ENCODE measurements at regions not wholly inside any gene's neighbourhood (a gene's known extent, or its start where the extent isn't known, plus 50 kb on each side); places are given as distances from the start of the nearest gene placed in this dataset.

DNA sequence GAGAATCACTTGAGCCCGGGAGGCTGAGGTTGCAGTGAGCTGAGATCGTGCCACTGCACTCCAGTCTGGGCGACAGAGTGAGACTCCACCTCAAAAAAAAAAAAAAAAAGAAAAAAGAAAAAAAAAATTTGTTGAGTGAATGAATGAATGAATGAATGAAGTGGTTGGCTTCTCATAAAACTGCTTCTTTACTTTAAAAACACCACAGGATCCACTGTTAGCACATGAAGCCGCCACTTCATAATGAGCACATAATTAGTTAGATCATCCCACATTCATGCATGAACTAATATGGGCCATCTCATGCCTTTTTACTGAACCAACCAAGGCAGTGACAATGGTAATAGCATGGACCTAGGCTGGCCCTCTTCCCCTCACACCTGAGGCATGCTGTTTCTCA is 135.0 kb upstream of the XYLT1 start (continued):
- TF ChIP-seq ZMYM3 (CRISPR knock-in tag; IDR thresholded peaks at IDR 0.05): no peak
- TF ChIP-seq ZNF780A (CRISPR knock-in tag; IDR thresholded peaks at IDR 0.05): no peak
- no peak for TF ChIP-seq ZSCAN21 (CRISPR knock-in tag; IDR thresholded peaks at IDR 0.05; ENCODE audit: borderline replicate concordance)
- no peak for TF ChIP-seq ZSCAN31 (CRISPR knock-in tag; IDR thresholded peaks at IDR 0.05; ENCODE audit: low read depth)
- no peak for TF ChIP-seq ZSCAN29 (CRISPR knock-in tag; conservative IDR thresholded peaks at IDR 0.05)
- TF ChIP-seq, protein P1, sequence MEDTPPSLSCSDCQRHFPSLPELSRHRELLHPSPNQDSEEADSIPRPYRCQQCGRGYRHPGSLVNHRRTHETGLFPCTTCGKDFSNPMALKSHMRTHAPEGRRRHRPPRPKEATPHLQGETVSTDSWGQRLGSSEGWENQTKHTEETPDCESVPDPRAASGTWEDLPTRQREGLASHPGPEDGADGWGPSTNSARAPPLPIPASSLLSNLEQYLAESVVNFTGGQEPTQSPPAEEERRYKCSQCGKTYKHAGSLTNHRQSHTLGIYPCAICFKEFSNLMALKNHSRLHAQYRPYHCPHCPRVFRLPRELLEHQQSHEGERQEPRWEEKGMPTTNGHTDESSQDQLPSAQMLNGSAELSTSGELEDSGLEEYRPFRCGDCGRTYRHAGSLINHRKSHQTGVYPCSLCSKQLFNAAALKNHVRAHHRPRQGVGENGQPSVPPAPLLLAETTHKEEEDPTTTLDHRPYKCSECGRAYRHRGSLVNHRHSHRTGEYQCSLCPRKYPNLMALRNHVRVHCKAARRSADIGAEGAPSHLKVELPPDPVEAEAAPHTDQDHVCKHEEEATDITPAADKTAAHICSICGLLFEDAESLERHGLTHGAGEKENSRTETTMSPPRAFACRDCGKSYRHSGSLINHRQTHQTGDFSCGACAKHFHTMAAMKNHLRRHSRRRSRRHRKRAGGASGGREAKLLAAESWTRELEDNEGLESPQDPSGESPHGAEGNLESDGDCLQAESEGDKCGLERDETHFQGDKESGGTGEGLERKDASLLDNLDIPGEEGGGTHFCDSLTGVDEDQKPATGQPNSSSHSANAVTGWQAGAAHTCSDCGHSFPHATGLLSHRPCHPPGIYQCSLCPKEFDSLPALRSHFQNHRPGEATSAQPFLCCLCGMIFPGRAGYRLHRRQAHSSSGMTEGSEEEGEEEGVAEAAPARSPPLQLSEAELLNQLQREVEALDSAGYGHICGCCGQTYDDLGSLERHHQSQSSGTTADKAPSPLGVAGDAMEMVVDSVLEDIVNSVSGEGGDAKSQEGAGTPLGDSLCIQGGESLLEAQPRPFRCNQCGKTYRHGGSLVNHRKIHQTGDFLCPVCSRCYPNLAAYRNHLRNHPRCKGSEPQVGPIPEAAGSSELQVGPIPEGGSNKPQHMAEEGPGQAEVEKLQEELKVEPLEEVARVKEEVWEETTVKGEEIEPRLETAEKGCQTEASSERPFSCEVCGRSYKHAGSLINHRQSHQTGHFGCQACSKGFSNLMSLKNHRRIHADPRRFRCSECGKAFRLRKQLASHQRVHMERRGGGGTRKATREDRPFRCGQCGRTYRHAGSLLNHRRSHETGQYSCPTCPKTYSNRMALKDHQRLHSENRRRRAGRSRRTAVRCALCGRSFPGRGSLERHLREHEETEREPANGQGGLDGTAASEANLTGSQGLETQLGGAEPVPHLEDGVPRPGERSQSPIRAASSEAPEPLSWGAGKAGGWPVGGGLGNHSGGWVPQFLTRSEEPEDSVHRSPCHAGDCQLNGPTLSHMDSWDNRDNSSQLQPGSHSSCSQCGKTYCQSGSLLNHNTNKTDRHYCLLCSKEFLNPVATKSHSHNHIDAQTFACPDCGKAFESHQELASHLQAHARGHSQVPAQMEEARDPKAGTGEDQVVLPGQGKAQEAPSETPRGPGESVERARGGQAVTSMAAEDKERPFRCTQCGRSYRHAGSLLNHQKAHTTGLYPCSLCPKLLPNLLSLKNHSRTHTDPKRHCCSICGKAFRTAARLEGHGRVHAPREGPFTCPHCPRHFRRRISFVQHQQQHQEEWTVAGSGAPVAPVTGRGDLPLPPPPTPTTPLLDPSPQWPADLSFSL (CRISPR knock-in tag; IDR thresholded peaks at IDR 0.05): no peak

DNA sequence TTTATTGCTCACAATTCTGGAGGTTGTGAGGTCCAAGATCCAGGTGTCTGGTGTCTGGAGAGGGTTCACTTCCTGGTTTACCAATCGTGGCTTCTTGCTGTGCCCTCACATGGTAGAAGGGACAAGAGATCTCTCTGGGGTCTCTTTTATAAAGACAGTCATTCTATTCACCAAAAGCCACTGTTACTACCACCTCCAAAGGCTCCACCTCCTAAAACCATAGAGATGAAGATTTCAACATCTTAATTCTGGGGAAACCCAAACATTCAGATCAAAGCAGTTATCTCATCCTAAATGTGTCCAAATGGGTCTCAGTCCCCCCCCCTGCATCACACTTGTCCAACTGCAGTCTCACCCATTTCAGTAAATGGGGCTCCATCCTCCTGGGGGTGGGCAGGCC is 132.9 kb upstream of the XYLT1 start:
- FAIRE-seq: no peak
- WGBS (ENCODE audit: low lambda C conversion rate): 0% methylated on average over 1 of the region's 1 CpG
- H3K27me3 ChIP-seq (ENCODE audit: control insufficient read depth in 1 of 2, insufficient read depth in 2 of 2, low read length in 2 of 2): peaks cover 0 to 4% of the 10 kb centered on the region in 2 experiments; a peak in 2 of 5 replicates
- ChIA-PET CTCF (ENCODE audit: low intra/inter-chr PET ratio, low total read pairs) (no interaction called here), POLR2A (no interaction called here)
- ATAC-seq: no peak
- H4K20me1 ChIP-seq (ENCODE audit: insufficient read depth, low read length): no peaks in the 10 kb centered on the region
- DNase-seq (ENCODE audit: low spot score): no peak
- no peaks in the 10 kb centered on the region for H3K36me3 ChIP-seq (replicated peaks in 1 of 2; ENCODE audit: control insufficient read depth in 1 of 2, insufficient read depth in 2 of 2, low read length in 2 of 2)
- no peak overlapping the region for H3K4me2 ChIP-seq (ENCODE audit: low read depth, low read length)
- intact Hi-C loops (cut with micrococcal nuclease; ENCODE audit: unreplicated experiment): no loop called here
- H3K9me3 ChIP-seq (ENCODE audit: low read length): peaks cover 9% of the 10 kb centered on the region
- H3K9ac ChIP-seq (ENCODE audit: insufficient read depth, low read depth, low read length): no peak overlapping the region
- no peaks in the 10 kb centered on the region for H3K4me1 ChIP-seq (ENCODE audit: insufficient read depth, low read length)
- no peak overlapping the region for H2AFZ ChIP-seq (ENCODE audit: low read length)
- in situ Hi-C loops (cut with HindIII; ENCODE audit: extremely low pct_ligation_motif_present, low pct_unique_long_range_greater_than_20kb): no loop called here
- H3K27ac ChIP-seq (ENCODE audit: extremely low read length, insufficient read depth, low read length): no peak overlapping the region
- no peak overlapping the region for H3K4me3 ChIP-seq (replicated peaks in 1 of 3; ENCODE audit: insufficient read depth in 1 of 3, low read depth in 2 of 3, low read length in 3 of 3)
- TF ChIP-seq MEIS1 (CRISPR knock-in tag; IDR thresholded peaks at IDR 0.05; ENCODE audit: borderline replicate concordance) (no peak), POLR2AphosphoS2 (IDR thresholded peaks at IDR 0.05; ENCODE audit: low read depth, low read length) (no peak), ZNF788 (CRISPR knock-in tag; IDR thresholded peaks at IDR 0.05; ENCODE audit: borderline replicate concordance) (no peak), GZF1 (CRISPR knock-in tag; IDR thresholded peaks at IDR 0.05) (no peak), ZSCAN25 (CRISPR knock-in tag; IDR thresholded peaks at IDR 0.05) (no peak), ZNF530 (CRISPR knock-in tag; IDR thresholded peaks at IDR 0.05; ENCODE audit: low read depth) (no peak), TEAD2 (CRISPR knock-in tag; IDR thresholded peaks at IDR 0.05) (no peak)
- TF ChIP-seq, protein P2, sequence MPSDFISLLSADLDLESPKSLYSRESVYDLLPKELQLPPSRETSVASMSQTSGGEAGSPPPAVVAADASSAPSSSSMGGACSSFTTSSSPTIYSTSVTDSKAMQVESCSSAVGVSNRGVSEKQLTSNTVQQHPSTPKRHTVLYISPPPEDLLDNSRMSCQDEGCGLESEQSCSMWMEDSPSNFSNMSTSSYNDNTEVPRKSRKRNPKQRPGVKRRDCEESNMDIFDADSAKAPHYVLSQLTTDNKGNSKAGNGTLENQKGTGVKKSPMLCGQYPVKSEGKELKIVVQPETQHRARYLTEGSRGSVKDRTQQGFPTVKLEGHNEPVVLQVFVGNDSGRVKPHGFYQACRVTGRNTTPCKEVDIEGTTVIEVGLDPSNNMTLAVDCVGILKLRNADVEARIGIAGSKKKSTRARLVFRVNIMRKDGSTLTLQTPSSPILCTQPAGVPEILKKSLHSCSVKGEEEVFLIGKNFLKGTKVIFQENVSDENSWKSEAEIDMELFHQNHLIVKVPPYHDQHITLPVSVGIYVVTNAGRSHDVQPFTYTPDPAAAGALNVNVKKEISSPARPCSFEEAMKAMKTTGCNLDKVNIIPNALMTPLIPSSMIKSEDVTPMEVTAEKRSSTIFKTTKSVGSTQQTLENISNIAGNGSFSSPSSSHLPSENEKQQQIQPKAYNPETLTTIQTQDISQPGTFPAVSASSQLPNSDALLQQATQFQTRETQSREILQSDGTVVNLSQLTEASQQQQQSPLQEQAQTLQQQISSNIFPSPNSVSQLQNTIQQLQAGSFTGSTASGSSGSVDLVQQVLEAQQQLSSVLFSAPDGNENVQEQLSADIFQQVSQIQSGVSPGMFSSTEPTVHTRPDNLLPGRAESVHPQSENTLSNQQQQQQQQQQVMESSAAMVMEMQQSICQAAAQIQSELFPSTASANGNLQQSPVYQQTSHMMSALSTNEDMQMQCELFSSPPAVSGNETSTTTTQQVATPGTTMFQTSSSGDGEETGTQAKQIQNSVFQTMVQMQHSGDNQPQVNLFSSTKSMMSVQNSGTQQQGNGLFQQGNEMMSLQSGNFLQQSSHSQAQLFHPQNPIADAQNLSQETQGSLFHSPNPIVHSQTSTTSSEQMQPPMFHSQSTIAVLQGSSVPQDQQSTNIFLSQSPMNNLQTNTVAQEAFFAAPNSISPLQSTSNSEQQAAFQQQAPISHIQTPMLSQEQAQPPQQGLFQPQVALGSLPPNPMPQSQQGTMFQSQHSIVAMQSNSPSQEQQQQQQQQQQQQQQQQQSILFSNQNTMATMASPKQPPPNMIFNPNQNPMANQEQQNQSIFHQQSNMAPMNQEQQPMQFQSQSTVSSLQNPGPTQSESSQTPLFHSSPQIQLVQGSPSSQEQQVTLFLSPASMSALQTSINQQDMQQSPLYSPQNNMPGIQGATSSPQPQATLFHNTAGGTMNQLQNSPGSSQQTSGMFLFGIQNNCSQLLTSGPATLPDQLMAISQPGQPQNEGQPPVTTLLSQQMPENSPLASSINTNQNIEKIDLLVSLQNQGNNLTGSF (CRISPR knock-in tag; IDR thresholded peaks at IDR 0.05): no peak
- no TSS peak for BruUV-seq (replicated peaks)
- no peaks in the 10 kb centered on the region for H3K79me2 ChIP-seq (ENCODE audit: insufficient read depth, low read length)

Data from HepG2 (cell line).